PC-3 (cell line): ENCODE measurements at regions not wholly inside any gene's neighbourhood (a gene's known extent, or its start where the extent isn't known, plus 50 kb on each side); places are given as distances from the start of the nearest gene placed in this dataset.

Experiments
- ATAC-seq: fragments of 200-7000 bp; cut with Tn5 transposase; 2 replicates; pipeline ENCODE4 v1.9.1; 2020; ENCODE audit warnings: mild to moderate bottlenecking, moderate library complexity
- BruUV-seq: library from RNA; stranded (reverse); fragments of 400-500 nt; replicated peaks from 2 replicates; lab custom pipeline; 2021; lab: Mats Ljungman, UMichigan
- CTCF ChIA-PET: fragments of 300-600 bp; sonication (Branson Sonifier 250); formaldehyde crosslinking; loops from one replicate; lab custom pipeline; 2022; ENCODE audit warnings: antibody characterized with exemption; lab: Charles Lee
- POLR2A ChIA-PET: fragments of 300-600 bp; sonication (Branson Sonifier 250); formaldehyde crosslinking; loops from one replicate; lab custom pipeline; 2022; ENCODE audit warnings: antibody characterized with exemption; ENCODE audit not compliant: unreplicated experiment; lab: Charles Lee
- DNase-seq: peaks from one replicate; pipeline ENCODE4 v3.0.0-alpha.2; 2015
- H2AFZ ChIP-seq: fragments of 300-600 bp; sonication (generic); 2 replicates; pipeline ENCODE4 v1.6.0; 2016; ENCODE audit warnings: antibody characterized with exemption, low read length
- H3F3A ChIP-seq: fragments of 300-600 bp; sonication (generic); one replicate; pipeline ENCODE4 v1.6.0; 2017; ENCODE audit warnings: antibody characterized with exemption, low read length, control low read depth, mild to moderate bottlenecking; ENCODE audit not compliant: unreplicated experiment
- H3K27ac ChIP-seq: fragments of 300-600 bp; sonication (generic); 2 replicates; pipeline ENCODE4 v1.5.1; 2016; ENCODE audit warnings: mild to moderate bottlenecking, low read length
- H3K27me3 ChIP-seq: fragments of 300-600 bp; sonication (generic); 2 replicates; pipeline ENCODE4 v1.6.1; 2016; ENCODE audit warnings: low read length, mixed read lengths
- H3K36me3 ChIP-seq: fragments of 300-600 bp; sonication (generic); 2 replicates; pipeline ENCODE4 v1.6.1; 2016; ENCODE audit warnings: low read depth, mixed run types, low read length, mixed read lengths
- H3K4me1 ChIP-seq: fragments of 300-600 bp; sonication (generic); 2 replicates; pipeline ENCODE4 v1.5.1; 2016; ENCODE audit warnings: low read length; ENCODE audit not compliant: insufficient read depth
- H3K4me2 ChIP-seq: fragments of 300-600 bp; sonication (generic); 2 replicates; pipeline ENCODE4 v1.6.0; 2016; ENCODE audit warnings: low read length
- H3K4me3 ChIP-seq: fragments of 300-600 bp; sonication (generic); 2 replicates; pipeline ENCODE4 v1.5.1; 2016; ENCODE audit warnings: mild to moderate bottlenecking, low read length, mixed read lengths
- H3K79me2 ChIP-seq: fragments of 300-600 bp; sonication (generic); 2 replicates; pipeline ENCODE4 v1.6.1; 2017; ENCODE audit warnings: low read length, mixed read lengths
- H3K9ac ChIP-seq: fragments of 300-600 bp; sonication (generic); 2 replicates; pipeline ENCODE4 v1.6.0; 2016; ENCODE audit warnings: mild to moderate bottlenecking, low read length
- H3K9me2 ChIP-seq: fragments of 300-600 bp; sonication (generic); replicated peaks from 2 replicates; pipeline ENCODE4 v1.6.1; 2016; ENCODE audit warnings: mixed run types, low read length, mixed read lengths
- H3K9me3 ChIP-seq: fragments of 300-600 bp; sonication (generic); 2 replicates; pipeline ENCODE4 v1.6.1; 2016; ENCODE audit warnings: low read length, mixed read lengths
- H4K20me1 ChIP-seq: fragments of 300-600 bp; sonication (generic); 2 replicates; pipeline ENCODE4 v1.6.1; 2016; ENCODE audit warnings: low read length, mixed read lengths
- EZH2 ChIP-seq: fragments of 300-600 bp; sonication (generic); IDR thresholded peaks from one replicate; pipeline ENCODE4 v1.6.1; 2017; ENCODE audit warnings: antibody characterized with exemption, mild to moderate bottlenecking, low read length; ENCODE audit not compliant: unreplicated experiment
- EZH2phosphoT487 ChIP-seq: fragments of 300-600 bp; sonication (generic); IDR thresholded peaks from 2 replicates; pipeline ENCODE4 v1.6.1; 2018; ENCODE audit warnings: mild to moderate bottlenecking, antibody characterized with exemption, low read length, borderline replicate concordance
- intact Hi-C: fragments of 100-400 bp; cut with micrococcal nuclease; formaldehyde crosslinking; loops from 2 replicates; pipeline ENCODE4 v1.9.0; 2023
- TF ChIP-seq, protein P1 (sequence below): fragments of 300-600 bp; sonication (generic); conservative IDR thresholded peaks from 2 replicates; pipeline ENCODE4 v1.5.1; 2017; ENCODE audit warnings: antibody characterized with exemption, low read depth, mild to moderate bottlenecking, low read length

GRCh38 chr3:72250725-72251124 lies 465.8 kb upstream of the PROK2 start:
- no peak for DNase-seq
- no peaks in the 10 kb centered on the region for H3K9me2 ChIP-seq
- POLR2A ChIA-PET: no interaction called here
- no peaks in the 10 kb centered on the region for H3K4me1 ChIP-seq
- intact Hi-C loops: no loop called here
- H3K79me2 ChIP-seq: no peaks in the 10 kb centered on the region
- no peaks in the 10 kb centered on the region for H3F3A ChIP-seq
- CTCF ChIA-PET: no interaction called here
- TF ChIP-seq EZH2phosphoT487 (no peak), EZH2 (no peak)
- TF ChIP-seq, protein P1, sequence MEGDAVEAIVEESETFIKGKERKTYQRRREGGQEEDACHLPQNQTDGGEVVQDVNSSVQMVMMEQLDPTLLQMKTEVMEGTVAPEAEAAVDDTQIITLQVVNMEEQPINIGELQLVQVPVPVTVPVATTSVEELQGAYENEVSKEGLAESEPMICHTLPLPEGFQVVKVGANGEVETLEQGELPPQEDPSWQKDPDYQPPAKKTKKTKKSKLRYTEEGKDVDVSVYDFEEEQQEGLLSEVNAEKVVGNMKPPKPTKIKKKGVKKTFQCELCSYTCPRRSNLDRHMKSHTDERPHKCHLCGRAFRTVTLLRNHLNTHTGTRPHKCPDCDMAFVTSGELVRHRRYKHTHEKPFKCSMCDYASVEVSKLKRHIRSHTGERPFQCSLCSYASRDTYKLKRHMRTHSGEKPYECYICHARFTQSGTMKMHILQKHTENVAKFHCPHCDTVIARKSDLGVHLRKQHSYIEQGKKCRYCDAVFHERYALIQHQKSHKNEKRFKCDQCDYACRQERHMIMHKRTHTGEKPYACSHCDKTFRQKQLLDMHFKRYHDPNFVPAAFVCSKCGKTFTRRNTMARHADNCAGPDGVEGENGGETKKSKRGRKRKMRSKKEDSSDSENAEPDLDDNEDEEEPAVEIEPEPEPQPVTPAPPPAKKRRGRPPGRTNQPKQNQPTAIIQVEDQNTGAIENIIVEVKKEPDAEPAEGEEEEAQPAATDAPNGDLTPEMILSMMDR: no peak
- BruUV-seq: no TSS peak
- no peak for ATAC-seq
- H4K20me1 ChIP-seq: no peaks in the 10 kb centered on the region
- no peak overlapping the region for H3K4me2 ChIP-seq
- no peak overlapping the region for H3K9ac ChIP-seq
- H3K9me3 ChIP-seq: no peaks in the 10 kb centered on the region
- H2AFZ ChIP-seq: no peak overlapping the region
- H3K4me3 ChIP-seq: no peak overlapping the region
- no peaks in the 10 kb centered on the region for H3K36me3 ChIP-seq
- H3K27me3 ChIP-seq: peaks cover 44% of the 10 kb centered on the region
- no peak overlapping the region for H3K27ac ChIP-seq

- Histone ChIP-seq H3F3A (no peaks in the 10 kb centered on the region), H3K4me3 (no peak overlapping the region), H4K20me1 (no peaks in the 10 kb centered on the region), H3K9me3 (no peaks in the 10 kb centered on the region), H3K9me2 (no peaks in the 10 kb centered on the region), H2AFZ (no peak overlapping the region), H3K4me1 (no peaks in the 10 kb centered on the region), H3K27me3 (peaks cover 44% of the 10 kb centered on the region), H3K36me3 (no peaks in the 10 kb centered on the region), H3K9ac (no peak overlapping the region), H3K4me2 (no peak overlapping the region), H3K79me2 (no peaks in the 10 kb centered on the region), H3K27ac (no peak overlapping the region)
- ATAC-seq (no peak), DNase-seq (no peak)
- BruUV-seq: no TSS peak
- POLR2A ChIA-PET: interaction anchor here (0.6 kb wide), 1 partner anchor 458 kb away, joined by 4 read pairs; no protein-coding TSS in a partner anchor
- TF ChIP-seq, protein P1: no peak
- TF ChIP-seq EZH2phosphoT487 (no peak), EZH2 (no peak)
- CTCF ChIA-PET: no interaction called here
- intact Hi-C loops: no loop called here
These were observed 463.9 kb upstream of the PROK2 start for GRCh38 chr3:72248869-72249268.

GRCh38 chr3:72248389-72248761 lies 463.4 kb upstream of the PROK2 start:
- Histone ChIP-seq H3K27ac (no peak overlapping the region), H3K4me1 (no peaks in the 10 kb centered on the region), H3K4me3 (no peak overlapping the region), H2AFZ (no peak overlapping the region), H4K20me1 (no peaks in the 10 kb centered on the region), H3K9ac (no peak overlapping the region), H3K36me3 (no peaks in the 10 kb centered on the region), H3K9me3 (no peaks in the 10 kb centered on the region), H3F3A (no peaks in the 10 kb centered on the region), H3K4me2 (no peak overlapping the region), H3K9me2 (no peaks in the 10 kb centered on the region), H3K27me3 (peaks cover 44% of the 10 kb centered on the region), H3K79me2 (no peaks in the 10 kb centered on the region)
- DNase-seq (no peak), ATAC-seq (no peak)
- intact Hi-C loops: no loop called here
- ChIA-PET CTCF (no interaction called here), POLR2A (interaction anchor here (0.6 kb wide), 1 partner anchor 459 kb away, joined by 4 read pairs; no protein-coding TSS in a partner anchor)
- TF ChIP-seq EZH2phosphoT487 (no peak), EZH2 (no peak)
- TF ChIP-seq, protein P1: no peak
- no TSS peak for BruUV-seq
